ENCODE measurements at regions not wholly inside any gene's neighbourhood (a gene's known extent, or its start where the extent isn't known, plus 50 kb on each side); places are given as distances from the start of the nearest gene placed in this dataset.
"Not testable (repeated sequence)": the region's sequence is repeated elsewhere in the genome, so short reads cannot be mapped to it uniquely, and the experiment has no call there.

- DNase-seq (ENCODE audit: low read depth) = no peak
Observed at GRCh38 chr7:32648408-32649156, 153.3 kb downstream of the AVL9 start.

- DNase-seq (ENCODE audit: low read depth) = not testable (repeated sequence)
Observed at GRCh38 chr7:32645255-32645654, 150.0 kb downstream of the AVL9 start.

- no peak for DNase-seq (ENCODE audit: low read depth)
Observed at GRCh38 chr7:32643194-32643593, 147.9 kb downstream of the AVL9 start.

- DNase-seq (ENCODE audit: low read depth) = no peak
Observed at GRCh38 chr7:32639122-32639521, 143.8 kb downstream of the AVL9 start.

- DNase-seq (ENCODE audit: low read depth) = not testable (repeated sequence)
Observed at GRCh38 chr7:32638479-32639121, 143.3 kb downstream of the AVL9 start.
